A549 (cell line): ENCODE measurements at regions not wholly inside any gene's neighbourhood (a gene's known extent, or its start where the extent isn't known, plus 50 kb on each side); places are given as distances from the start of the nearest gene placed in this dataset.

ENCODE experiments used
- BHLHE40 ChIP-seq: IDR thresholded peaks from 2 replicates; pipeline ENCODE4 v1.6.1; 2012; ENCODE audit warnings: low read depth, low read length, inconsistent platforms
- CEBPB ChIP-seq, 2 experiments: fragments of >200 bp in 1 of 2; sonication (Bioruptor Twin) in 1 of 2; formaldehyde crosslinking in 1 of 2; IDR thresholded peaks; 2 replicates each; pipeline ENCODE4 v1.6.1; 2012 to 2016
- CHD2 ChIP-seq: fragments of 150-350 bp; IDR thresholded peaks from 2 replicates; pipeline ENCODE4 v1.6.1; 2014; ENCODE audit warnings: low read length; ENCODE audit not compliant: partially characterized antibody
- CTCF ChIP-seq: fragments of >200 bp; sonication (Bioruptor Twin); formaldehyde crosslinking; IDR thresholded peaks from 3 replicates; pipeline ENCODE4 v1.5.1; 2016
- EP300 ChIP-seq, 2 experiments: fragments of >200 bp; sonication (Bioruptor Twin); formaldehyde crosslinking; IDR thresholded peaks; 2 replicates in 1 of 2; 3 replicates in 1 of 2; pipeline ENCODE4 v1.6.1; 2016 to 2017
- HMGXB4 ChIP-seq: fragments of 250-450 bp; sonication (Bioruptor Pico); IDR thresholded peaks from 2 replicates; pipeline ENCODE4 v1.5.0; 2021; ENCODE audit warnings: mild to moderate bottlenecking, moderate library complexity, borderline replicate concordance
- MAFK ChIP-seq: fragments of 450-650 bp; IDR thresholded peaks from 2 replicates; pipeline ENCODE4 v1.6.1; 2014; ENCODE audit not compliant: partially characterized antibody
- POLR2AphosphoS2 ChIP-seq: conservative IDR thresholded peaks from 2 replicates; pipeline ENCODE4 v1.6.1; 2012; ENCODE audit warnings: low read length, improper control_type of control experiment, inconsistent platforms
- RAD21 ChIP-seq, 2 experiments: fragments of >200 bp in 1 of 2; sonication (Bioruptor Twin) in 1 of 2; formaldehyde crosslinking in 1 of 2; IDR thresholded peaks in 1 of 2; conservative IDR thresholded peaks in 1 of 2; 2 replicates in 1 of 2; 3 replicates in 1 of 2; pipeline ENCODE4 v1.6.1; 2012 to 2018; ENCODE audit warnings: inconsistent platforms in 1 of 2
- REST ChIP-seq: fragments of 200-600 bp; sonication (generic); IDR thresholded peaks from 2 replicates; pipeline ENCODE4 v1.6.1; 2016; ENCODE audit warnings: antibody characterized with exemption, mild to moderate bottlenecking, moderate library complexity

GRCh38 chr13:84211048-84211447 is 328.8 kb upstream of the SLITRK1 start:
- TF ChIP-seq RAD21 (conservative IDR thresholded peaks at IDR 0.05 in 1 of 2, IDR thresholded peaks at IDR 0.05 in 1 of 2) (no peak), CTCF (no peak), MAFK (no peak), CHD2 (no peak), BHLHE40 (no peak), REST (no peak), CEBPB (IDR thresholded peaks at IDR 0.05) (no peak), HMGXB4 (no peak), EP300 (IDR thresholded peaks at IDR 0.05) (no peak), POLR2AphosphoS2 (no peak)
